ENCODE measurements at regions not wholly inside any gene's neighbourhood (a gene's known extent, or its start where the extent isn't known, plus 50 kb on each side); places are given as distances from the start of the nearest gene placed in this dataset.

- H3K9ac ChIP-seq (ENCODE audit: low read length): no peak overlapping the region
- H3K4me1 Mint-ChIP-seq (ENCODE audit: low read depth, unreplicated experiment): peaks cover 3% of the 10 kb centered on the region
- FAIRE-seq: no peak
These were observed 65.9 kb upstream of the PICALM start for GRCh38 chr11:86134580-86135318.

GRCh38 chr11:86132667-86133249 lies 63.9 kb upstream of the PICALM start:
- no peaks in the 10 kb centered on the region for H3K27me3 ChIP-seq (ENCODE audit: insufficient read depth, low read length)
- no peaks in the 10 kb centered on the region for H3K9me3 ChIP-seq (ENCODE audit: insufficient read depth, low read depth, low read length)
- H3K9ac ChIP-seq (ENCODE audit: low read length): no peak overlapping the region
- H3K4me1 ChIP-seq (ENCODE audit: insufficient read depth, low read length): no peaks in the 10 kb centered on the region
- no peak for FAIRE-seq
- H3K36me3 ChIP-seq (ENCODE audit: insufficient read depth, low read length): no peaks in the 10 kb centered on the region
- TF ChIP-seq CTCF (IDR thresholded peaks at IDR 0.05; ENCODE audit: insufficient read depth, low read depth, low read length): no peak
- no peak for TF ChIP-seq EZH2 (IDR thresholded peaks at IDR 0.05; ENCODE audit: insufficient read depth, low read length)
- no peak overlapping the region for H3K4me3 ChIP-seq (ENCODE audit: insufficient read depth, low read depth, low read length)
- DNase-seq (ENCODE audit: low read depth): no peak
- Mint-ChIP-seq H3K27ac (ENCODE audit: unreplicated experiment) (peak overlapping the region; percentile 21), H3K9me3 (ENCODE audit: unreplicated experiment) (peaks cover 1% of the 10 kb centered on the region), H3K36me3 (ENCODE audit: low read depth, unreplicated experiment) (no peaks in the 10 kb centered on the region), H3K4me1 (ENCODE audit: low read depth, unreplicated experiment) (no peaks in the 10 kb centered on the region), H3K27me3 (ENCODE audit: low read depth, unreplicated experiment) (no peaks in the 10 kb centered on the region), H3K4me3 (ENCODE audit: unreplicated experiment) (no peak overlapping the region)
- no peak overlapping the region for H3K4me2 ChIP-seq (ENCODE audit: low read length)
- no peak overlapping the region for H3K27ac ChIP-seq (ENCODE audit: low read depth, low read length)
- no peaks in the 10 kb centered on the region for H3K79me2 ChIP-seq (ENCODE audit: insufficient read depth, low read length)
- no peak overlapping the region for H2AFZ ChIP-seq (ENCODE audit: low read depth, low read length)
- H4K20me1 ChIP-seq (ENCODE audit: insufficient read depth, low read length): no peaks in the 10 kb centered on the region

More at GRCh38 chr11:86134580-86135318, 65.9 kb upstream of the PICALM start:
- DNase-seq (ENCODE audit: low read depth): no peak
- Mint-ChIP-seq H3K9me3 (ENCODE audit: unreplicated experiment) (no peaks in the 10 kb centered on the region), H3K27me3 (ENCODE audit: low read depth, unreplicated experiment) (no peaks in the 10 kb centered on the region), H3K27ac (ENCODE audit: unreplicated experiment) (no peak overlapping the region), H3K4me3 (ENCODE audit: unreplicated experiment) (no peak overlapping the region), H3K36me3 (ENCODE audit: low read depth, unreplicated experiment) (no peaks in the 10 kb centered on the region)
- H3K27me3 ChIP-seq (ENCODE audit: insufficient read depth, low read length): no peaks in the 10 kb centered on the region
- H2AFZ ChIP-seq (ENCODE audit: low read depth, low read length): no peak overlapping the region
- no peak overlapping the region for H3K4me3 ChIP-seq (ENCODE audit: insufficient read depth, low read depth, low read length)
- no peaks in the 10 kb centered on the region for H4K20me1 ChIP-seq (ENCODE audit: insufficient read depth, low read length)
- H3K27ac ChIP-seq (ENCODE audit: low read depth, low read length): no peak overlapping the region
- no peaks in the 10 kb centered on the region for H3K4me1 ChIP-seq (ENCODE audit: insufficient read depth, low read length)
- no peaks in the 10 kb centered on the region for H3K9me3 ChIP-seq (ENCODE audit: insufficient read depth, low read depth, low read length)
- no peaks in the 10 kb centered on the region for H3K79me2 ChIP-seq (ENCODE audit: insufficient read depth, low read length)
- H3K4me2 ChIP-seq (ENCODE audit: low read length): no peak overlapping the region
- H3K36me3 ChIP-seq (ENCODE audit: insufficient read depth, low read length): no peaks in the 10 kb centered on the region
- TF ChIP-seq EZH2 (IDR thresholded peaks at IDR 0.05; ENCODE audit: insufficient read depth, low read length) (no peak), CTCF (IDR thresholded peaks at IDR 0.05; ENCODE audit: insufficient read depth, low read depth, low read length) (no peak)
